H1 (cell line): ENCODE measurements at regions not wholly inside any gene's neighbourhood (a gene's known extent, or its start where the extent isn't known, plus 50 kb on each side); places are given as distances from the start of the nearest gene placed in this dataset.

Experiments used
- CTCF ChIA-PET: fragments of 300-600 bp; sonication (Branson Sonifier 250); formaldehyde crosslinking; loops from one replicate; lab custom pipeline; 2021; ENCODE audit not compliant: partially characterized antibody; lab: Charles Lee
- POLR2A ChIA-PET: fragments of 300-600 bp; sonication (Branson Sonifier 250); formaldehyde crosslinking; loops from one replicate; lab custom pipeline; 2021; ENCODE audit warnings: inconsistent platforms; ENCODE audit not compliant: partially characterized antibody; lab: Charles Lee
- DNase-seq, 2 experiments: peaks; one replicate each; pipeline versions ENCODE4 v3.0.0 to v3.0.0-alpha.2; 2010 to 2022; ENCODE audit warnings: low spot score in 2 of 2, low read depth in 1 of 2, mixed read lengths in 1 of 2
- FAIRE-seq: peaks from 2 replicates; lab custom pipeline; 2011; peaks lifted over from hg19 to GRCh38; lab: Jason Lieb, UNC
- H2AFZ ChIP-seq: 2 replicates; pipeline ENCODE4 v1.8.1; 2012; ENCODE audit warnings: low read length, inconsistent platforms
- H2AK5ac ChIP-seq: 2 replicates; pipeline ENCODE4 v1.6.1; 2013; ENCODE audit warnings: low read depth, low read length
- H2BK120ac ChIP-seq: replicated peaks from 2 replicates; pipeline ENCODE3; 2013; ENCODE audit warnings: low read depth, low read length, inconsistent platforms
- H2BK12ac ChIP-seq: 2 replicates; pipeline ENCODE4 v1.6.1; 2013; ENCODE audit warnings: low read depth, low read length
- H2BK15ac ChIP-seq: 2 replicates; pipeline ENCODE4 v1.6.1; 2013; ENCODE audit warnings: low read length
- H2BK20ac ChIP-seq: 2 replicates; pipeline ENCODE4 v1.6.1; 2013; ENCODE audit warnings: low read length
- H2BK5ac ChIP-seq: 2 replicates; pipeline ENCODE4 v1.6.1; 2013; ENCODE audit warnings: low read depth, low read length
- H3K14ac ChIP-seq: 2 replicates; pipeline ENCODE4 v1.6.1; 2013; ENCODE audit warnings: inconsistent platforms; ENCODE audit not compliant: insufficient read length
- H3K18ac ChIP-seq: 2 replicates; pipeline ENCODE4 v1.6.1; 2013; ENCODE audit warnings: low read length; ENCODE audit errors: extremely low read depth
- H3K23ac ChIP-seq: 2 replicates; pipeline ENCODE4 v1.6.1; 2013; ENCODE audit warnings: inconsistent platforms; ENCODE audit not compliant: insufficient read length
- H3K23me2 ChIP-seq: 2 replicates; pipeline ENCODE4 v1.6.1; 2013; ENCODE audit warnings: low read depth, low read length
- H3K27ac ChIP-seq: 2 replicates; pipeline ENCODE4 v1.6.1; 2011; ENCODE audit warnings: low read depth, low read length, inconsistent platforms
- H3K27me3 ChIP-seq, 4 experiments: replicated peaks in 1 of 4; 1 replicate in 1 of 4; 2 replicates in 3 of 4; pipeline versions ENCODE4 v1.6.1 to v1.8.1; 2011 to 2013; ENCODE audit warnings: low read length in 3 of 4, mild to moderate bottlenecking in 3 of 4, inconsistent platforms in 2 of 4, mixed read lengths in 2 of 4, moderate library complexity in 1 of 4; ENCODE audit not compliant: control insufficient read depth in 3 of 4, insufficient read depth in 3 of 4; ENCODE audit errors: extremely low read depth in 1 of 4
- H3K36me3 ChIP-seq, 4 experiments: 2 replicates each; pipeline versions ENCODE4 v1.6.1 to v1.8.1; 2011 to 2013; ENCODE audit warnings: mild to moderate bottlenecking in 4 of 4, low read length in 3 of 4, moderate library complexity in 2 of 4, control low read depth in 1 of 4, inconsistent platforms in 1 of 4; ENCODE audit not compliant: insufficient read depth in 4 of 4, control insufficient read depth in 2 of 4
- H3K4ac ChIP-seq: replicated peaks from 2 replicates; pipeline ENCODE3; 2013; ENCODE audit warnings: low read length, low read depth, mixed read lengths, inconsistent platforms; ENCODE audit not compliant: insufficient read length
- H3K4me1 ChIP-seq, 4 experiments: replicated peaks in 1 of 4; 1 replicate in 1 of 4; 2 replicates in 3 of 4; pipeline versions ENCODE4 v1.6.1 to v1.8.1; 2011 to 2013; ENCODE audit warnings: low read length in 3 of 4, inconsistent platforms in 2 of 4, mixed read lengths in 1 of 4; ENCODE audit not compliant: insufficient read depth in 4 of 4, control insufficient read depth in 3 of 4
- H3K4me2 ChIP-seq, 2 experiments: 2 replicates each; pipeline versions ENCODE4 v1.6.1 to v1.8.1; 2011 to 2013; ENCODE audit warnings: low read depth in 2 of 2, low read length in 2 of 2, control low read depth in 1 of 2, inconsistent platforms in 1 of 2, mild to moderate bottlenecking in 1 of 2; ENCODE audit not compliant: insufficient read depth in 1 of 2
- H3K4me3 ChIP-seq, 4 experiments: fragments of 200-600, 300-600 bp in 1 of 4; sonication (generic), shearing (Covaris generic), sonication (Bioruptor Twin) in 1 of 4; 2 replicates each; pipeline versions ENCODE4 v1.5.1 to v1.8.1; 2011 to 2016; ENCODE audit warnings: low read length in 4 of 4, low read depth in 3 of 4, control low read depth in 2 of 4, inconsistent platforms in 2 of 4, mild to moderate bottlenecking in 2 of 4, mixed read lengths in 1 of 4, moderate library complexity in 1 of 4; ENCODE audit not compliant: insufficient read depth in 2 of 4; ENCODE audit errors: extremely low read depth in 1 of 4
- H3K56ac ChIP-seq: replicated peaks from 2 replicates; pipeline ENCODE3; 2013; ENCODE audit warnings: low read depth, mild to moderate bottlenecking, mixed read lengths, low read length, inconsistent platforms; ENCODE audit not compliant: insufficient read length
- H3K79me1 ChIP-seq: 2 replicates; pipeline ENCODE4 v1.6.1; 2013; ENCODE audit warnings: low read depth, low read length, control low read depth
- H3K79me2 ChIP-seq, 2 experiments: 2 replicates each; pipeline versions ENCODE4 v1.6.1 to v1.8.1; 2012 to 2013; ENCODE audit warnings: low read length in 2 of 2, mild to moderate bottlenecking in 2 of 2, inconsistent platforms in 1 of 2; ENCODE audit not compliant: insufficient read depth in 2 of 2, control insufficient read depth in 1 of 2
- H3K9ac ChIP-seq, 4 experiments: replicated peaks in 1 of 4; 1 replicate in 1 of 4; 2 replicates in 3 of 4; pipeline versions ENCODE4 v1.6.1 to v1.8.1; 2011 to 2013; ENCODE audit warnings: low read depth in 3 of 4, low read length in 3 of 4, control low read depth in 2 of 4, mild to moderate bottlenecking in 2 of 4, moderate library complexity in 2 of 4, inconsistent platforms in 1 of 4; ENCODE audit errors: extremely low read depth in 1 of 4
- H3K9me3 ChIP-seq, 2 experiments: 2 replicates each; pipeline versions ENCODE4 v1.6.1 to v1.8.1; 2012 to 2013; ENCODE audit warnings: mild to moderate bottlenecking in 2 of 2, moderate library complexity in 2 of 2, control low read depth in 1 of 2, inconsistent platforms in 1 of 2, low read depth in 1 of 2, low read length in 1 of 2, mixed read lengths in 1 of 2; ENCODE audit not compliant: insufficient read depth in 2 of 2
- H4K20me1 ChIP-seq, 2 experiments: replicated peaks in 1 of 2; 2 replicates each; pipeline versions ENCODE3 to v1.8.1; 2011 to 2013; ENCODE audit warnings: inconsistent platforms in 2 of 2, low read length in 2 of 2, mild to moderate bottlenecking in 1 of 2; ENCODE audit not compliant: insufficient read depth in 2 of 2, control insufficient read depth in 1 of 2
- H4K5ac ChIP-seq: 2 replicates; pipeline ENCODE4 v1.6.1; 2013; ENCODE audit warnings: low read length, low read depth, mixed read lengths, inconsistent platforms; ENCODE audit not compliant: insufficient read length
- H4K8ac ChIP-seq: 2 replicates; pipeline ENCODE4 v1.8.0; 2013; ENCODE audit warnings: mild to moderate bottlenecking, moderate library complexity, low read length, inconsistent platforms; ENCODE audit not compliant: insufficient read depth; ENCODE audit errors: extremely low read depth
- H4K91ac ChIP-seq: replicated peaks from 2 replicates; pipeline ENCODE3; 2013; ENCODE audit warnings: low read length, mixed read lengths, inconsistent platforms; ENCODE audit not compliant: insufficient read length
- HDAC6 ChIP-seq: IDR thresholded peaks from one replicate; pipeline ENCODE4 v1.7.1; 2012; ENCODE audit warnings: low read depth, mild to moderate bottlenecking, inconsistent platforms, low read length, moderate library complexity
- JUND ChIP-seq: IDR thresholded peaks from 2 replicates; pipeline ENCODE4 v1.6.1; 2011; ENCODE audit warnings: mild to moderate bottlenecking, improper control_type of control experiment, low read length
- RNF2 ChIP-seq: fragments of 200-900, 300-1000 bp; sonication (generic); IDR thresholded peaks from 2 replicates; pipeline ENCODE4 v1.7.1; 2016; ENCODE audit warnings: borderline replicate concordance, low read depth, mild to moderate bottlenecking, antibody characterized with exemption, low read length; ENCODE audit not compliant: poor library complexity, severe bottlenecking; ENCODE audit errors: missing control alignments
- SP1 ChIP-seq: IDR thresholded peaks from 2 replicates; pipeline ENCODE4 v1.6.1; 2011; ENCODE audit warnings: low read depth, low read length
- TAF7 ChIP-seq: optimal IDR thresholded peaks from 2 replicates; pipeline ENCODE3; 2011; ENCODE audit warnings: low read depth, mild to moderate bottlenecking, inconsistent platforms, low read length, moderate library complexity, borderline replicate concordance
- WGBS, 2 experiments: shearing (Covaris generic) in 1 of 2; methylation state at CpG; one replicate each; pipeline versions ENCODE4 v1.1.6 to v1.1.7; 2013 to 2015; ENCODE audit warnings: low lambda C conversion rate in 2 of 2, mixed read lengths in 2 of 2, inconsistent platforms in 1 of 2, low coverage in 1 of 2, missing lambda C conversion rate in 1 of 2; ENCODE audit not compliant: insufficient replicate concordance in 2 of 2, insufficient coverage in 1 of 2, insufficient read length in 1 of 2; ENCODE audit errors: extremely low coverage in 1 of 2, missing lambda C conversion rate in 1 of 2; 5-methylcytosine and 5-hydroxymethylcytosine counted together
- TF ChIP-seq, protein P1 (sequence below), 3 experiments: IDR thresholded peaks; 1 replicate in 2 of 3; 2 replicates in 1 of 3; pipeline versions ENCODE4 v1.5.1 to v1.6.1; 2011; ENCODE audit warnings: low read length in 3 of 3, mild to moderate bottlenecking in 3 of 3, inconsistent platforms in 2 of 3, low read depth in 1 of 3, moderate library complexity in 1 of 3; ENCODE audit not compliant: insufficient read depth in 1 of 3; ENCODE audit errors: control extremely low read depth in 1 of 3
- TF ChIP-seq, protein P2 (sequence below): IDR thresholded peaks from 2 replicates; pipeline ENCODE4 v1.6.1; 2012; ENCODE audit warnings: inconsistent platforms

GRCh38 chr2:228846161-228846560, 424.9 kb downstream of the PID1 start:
- Histone ChIP-seq H3K79me1 (no peaks in the 10 kb centered on the region), H3K18ac (no peak overlapping the region), H3K36me3 (no peaks in the 10 kb centered on the region), H3K14ac (no peak overlapping the region), H3K23me2 (no peaks in the 10 kb centered on the region), H3K4me3 (no peak overlapping the region), H2BK20ac (no peak overlapping the region), H3K4me2 (no peak overlapping the region), H2AK5ac (no peak overlapping the region), H2BK120ac (no peak overlapping the region), H2AFZ (no peak overlapping the region), H4K8ac (no peak overlapping the region), H3K23ac (no peak overlapping the region), H3K4me1 (no peaks in the 10 kb centered on the region), H3K27me3 (no peaks in the 10 kb centered on the region), H2BK5ac (no peak overlapping the region), H4K91ac (no peak overlapping the region), H3K9me3 (no peaks in the 10 kb centered on the region), H2BK12ac (no peak overlapping the region), H3K27ac (no peak overlapping the region), H2BK15ac (no peak overlapping the region), H3K79me2 (no peaks in the 10 kb centered on the region), H3K9ac (no peak overlapping the region), H3K56ac (no peak overlapping the region), H4K20me1 (no peaks in the 10 kb centered on the region), H4K5ac (no peak overlapping the region), H3K4ac (no peak overlapping the region)
- no peak for DNase-seq
- FAIRE-seq: no peak
- no peak for TF ChIP-seq JUND
- TF ChIP-seq, protein P1, sequence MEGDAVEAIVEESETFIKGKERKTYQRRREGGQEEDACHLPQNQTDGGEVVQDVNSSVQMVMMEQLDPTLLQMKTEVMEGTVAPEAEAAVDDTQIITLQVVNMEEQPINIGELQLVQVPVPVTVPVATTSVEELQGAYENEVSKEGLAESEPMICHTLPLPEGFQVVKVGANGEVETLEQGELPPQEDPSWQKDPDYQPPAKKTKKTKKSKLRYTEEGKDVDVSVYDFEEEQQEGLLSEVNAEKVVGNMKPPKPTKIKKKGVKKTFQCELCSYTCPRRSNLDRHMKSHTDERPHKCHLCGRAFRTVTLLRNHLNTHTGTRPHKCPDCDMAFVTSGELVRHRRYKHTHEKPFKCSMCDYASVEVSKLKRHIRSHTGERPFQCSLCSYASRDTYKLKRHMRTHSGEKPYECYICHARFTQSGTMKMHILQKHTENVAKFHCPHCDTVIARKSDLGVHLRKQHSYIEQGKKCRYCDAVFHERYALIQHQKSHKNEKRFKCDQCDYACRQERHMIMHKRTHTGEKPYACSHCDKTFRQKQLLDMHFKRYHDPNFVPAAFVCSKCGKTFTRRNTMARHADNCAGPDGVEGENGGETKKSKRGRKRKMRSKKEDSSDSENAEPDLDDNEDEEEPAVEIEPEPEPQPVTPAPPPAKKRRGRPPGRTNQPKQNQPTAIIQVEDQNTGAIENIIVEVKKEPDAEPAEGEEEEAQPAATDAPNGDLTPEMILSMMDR (IDR thresholded peaks at IDR 0.05; ENCODE audit: control extremely low read depth in 1 of 3, insufficient read depth in 1 of 3, low read depth in 1 of 3, low read length in 3 of 3): no peak
- TF ChIP-seq SP1: no peak
- TF ChIP-seq, protein P2, sequence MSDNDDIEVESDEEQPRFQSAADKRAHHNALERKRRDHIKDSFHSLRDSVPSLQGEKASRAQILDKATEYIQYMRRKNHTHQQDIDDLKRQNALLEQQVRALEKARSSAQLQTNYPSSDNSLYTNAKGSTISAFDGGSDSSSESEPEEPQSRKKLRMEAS: no peak
- no peak for TF ChIP-seq RNF2
- no peak for TF ChIP-seq HDAC6
- no peak for TF ChIP-seq TAF7
- ChIA-PET CTCF (interaction anchor here (1.3 kb wide), 1 partner anchor 158 kb away, joined by 3 read pairs; no protein-coding TSS in a partner anchor), POLR2A (no interaction called here)
- WGBS, 2 experiments: 88% methylated on average over 2 of the region's 2 CpGs; no CpG with 5 or more reads in 1 of the 2 experiments
